GM21367 (cell line): ENCODE measurements at regions not wholly inside any gene's neighbourhood (a gene's known extent, or its start where the extent isn't known, plus 50 kb on each side); places are given as distances from the start of the nearest gene placed in this dataset.

Experiments used
- ATAC-seq: cut with Tn5 transposase; IDR thresholded peaks from one replicate; pipeline ENCODE4 v1.9.1; 2021; ENCODE audit not compliant: unreplicated experiment

DNA sequence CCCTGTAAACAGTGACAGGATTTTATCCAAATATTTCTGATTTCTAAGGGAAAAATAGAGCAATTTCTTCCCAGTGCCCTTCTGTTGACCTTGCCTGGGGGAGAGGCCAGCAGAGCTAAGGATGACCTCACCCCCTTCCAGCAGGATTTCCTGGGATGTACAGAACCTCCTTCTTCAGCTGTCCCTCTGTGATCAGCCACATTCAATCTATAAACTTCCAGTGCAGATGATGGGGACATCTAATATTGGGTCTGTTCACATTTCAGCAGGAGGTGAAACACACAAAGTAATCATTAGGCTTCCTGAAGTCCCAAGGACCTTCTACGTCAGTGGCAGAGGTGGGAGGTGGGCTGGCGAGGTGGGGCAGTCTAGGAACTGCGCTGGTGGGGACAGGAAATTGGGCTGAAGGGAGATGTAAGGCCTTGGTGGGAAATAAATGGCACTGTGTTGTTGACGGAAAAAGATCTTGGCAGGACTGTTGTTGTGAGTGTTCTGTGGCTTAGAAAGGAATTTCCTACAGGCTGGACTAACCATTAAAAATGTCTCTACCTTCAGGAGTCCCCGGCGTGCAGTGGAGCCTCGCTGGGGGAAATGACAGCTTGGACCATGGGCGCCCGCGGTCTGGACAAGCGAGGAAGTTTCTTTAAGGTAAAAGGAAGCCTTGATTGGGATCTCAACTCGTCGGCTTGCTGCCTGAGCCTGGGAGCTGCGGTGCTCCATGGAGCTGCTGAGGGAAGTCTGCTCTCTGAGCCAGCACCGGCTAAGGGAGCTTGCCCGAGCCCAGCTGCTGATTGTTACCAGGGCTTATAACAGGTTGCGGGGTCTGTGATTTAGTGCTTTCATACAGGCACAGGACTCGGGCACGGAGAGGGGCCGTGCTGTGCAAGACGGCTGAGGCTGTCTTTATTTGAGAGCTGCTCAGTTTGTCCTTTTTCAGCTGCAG is 127.9 kb upstream of the NAA20 start:
- no peak for ATAC-seq

DNA sequence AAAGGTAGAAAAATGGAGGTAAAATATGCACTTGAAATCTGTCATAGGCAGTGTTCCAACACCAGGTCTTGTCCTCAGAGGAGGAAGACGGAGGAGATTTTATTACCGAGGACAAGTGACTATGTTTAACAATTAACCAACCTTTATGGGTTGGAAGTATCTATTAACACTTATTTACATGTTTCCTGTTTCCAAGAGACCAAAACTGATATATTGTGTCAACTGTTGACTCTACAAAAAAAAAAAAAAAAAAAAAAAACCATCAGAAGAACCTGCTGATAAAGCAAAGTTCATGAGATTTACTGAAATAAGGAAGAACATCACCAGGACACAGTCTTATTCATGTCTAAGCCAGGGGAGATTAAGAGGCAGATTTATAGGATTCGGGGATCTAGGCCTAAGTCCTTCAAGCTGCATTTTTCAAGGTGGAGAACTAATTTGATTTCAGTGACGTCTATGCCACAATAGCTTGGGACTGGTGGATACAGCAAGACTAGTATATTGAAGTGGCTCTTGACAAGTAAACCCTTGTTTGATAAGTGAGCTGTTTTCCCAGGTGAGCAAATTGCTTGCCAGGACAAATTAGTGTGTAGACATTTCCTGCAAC is 126.6 kb upstream of the NAA20 start:
- no peak for ATAC-seq

DNA sequence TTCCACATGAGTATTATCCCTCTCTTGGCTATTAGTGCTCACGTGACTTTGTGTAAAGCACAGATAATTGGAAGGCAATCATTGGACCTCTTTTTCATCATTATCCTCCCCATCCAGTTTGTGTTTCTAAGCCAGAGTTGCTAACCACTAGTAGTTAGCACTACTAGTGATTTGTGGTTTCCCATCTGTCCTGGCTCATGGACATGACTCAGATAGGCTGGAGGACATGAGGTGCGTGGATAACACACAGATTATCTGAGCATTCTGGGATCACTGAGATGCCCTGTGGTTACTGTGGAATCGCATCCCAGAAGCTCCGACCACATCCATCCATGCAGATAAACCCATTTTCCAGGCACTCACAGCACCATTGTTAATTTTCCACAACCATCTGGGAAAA is 123.8 kb upstream of the NAA20 start:
- ATAC-seq = no peak

DNA sequence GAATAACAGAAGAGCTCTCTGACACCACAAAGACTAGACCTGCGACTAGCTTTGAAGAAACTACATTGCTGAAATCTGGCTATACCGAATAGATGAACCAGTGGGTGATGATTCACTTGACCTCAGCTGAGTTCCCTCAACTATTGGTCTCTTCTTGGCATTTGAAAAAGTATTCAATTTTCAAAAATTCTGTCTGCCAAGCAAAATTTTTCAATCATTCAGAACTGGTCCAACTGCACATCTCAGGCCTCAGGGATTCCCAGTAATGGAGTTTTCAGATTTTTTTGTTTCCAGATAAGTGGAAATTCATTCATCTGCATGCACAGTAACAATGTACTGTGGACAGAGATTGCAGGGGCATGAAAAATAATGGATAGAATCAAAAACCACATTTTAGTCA is 121.4 kb upstream of the NAA20 start:
- ATAC-seq = no peak

DNA sequence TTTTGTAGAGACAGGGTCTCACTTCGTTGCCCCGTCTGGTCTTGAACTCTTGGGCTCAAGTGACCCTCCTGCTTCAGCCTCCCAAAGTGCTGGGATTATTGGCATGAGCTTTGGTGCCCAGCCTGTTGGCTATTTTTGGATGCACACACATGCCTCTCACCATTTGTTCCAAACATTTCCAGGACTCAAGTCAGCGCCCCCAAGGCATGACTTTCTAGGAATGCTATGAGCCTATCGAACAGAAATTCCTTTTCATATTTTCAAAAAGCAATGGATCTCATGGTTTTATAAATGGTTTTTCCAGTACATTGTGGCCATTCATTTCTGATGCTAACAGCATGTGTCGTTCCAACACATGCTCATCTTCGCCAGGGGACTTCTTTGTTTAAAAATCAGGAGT is 119.3 kb upstream of the NAA20 start:
- no peak for ATAC-seq

DNA sequence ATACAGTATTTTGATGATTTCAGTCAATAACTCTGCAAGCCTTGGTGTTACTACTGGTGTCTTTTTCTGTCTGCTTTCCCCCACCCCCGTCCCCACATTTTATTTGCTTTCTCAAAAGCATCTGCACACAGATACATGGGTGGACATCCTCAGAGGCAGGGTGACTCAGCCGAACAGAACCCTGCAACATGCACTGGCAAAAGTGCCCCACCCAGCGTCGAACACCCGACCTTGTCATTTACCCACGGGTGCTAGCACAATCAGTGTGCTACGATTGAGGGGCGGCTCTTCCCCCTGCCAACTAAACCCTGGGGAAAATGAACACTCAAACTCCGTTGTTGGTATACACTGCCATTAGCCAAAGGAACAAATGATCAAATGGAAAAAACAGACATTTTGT is 115.9 kb upstream of the NAA20 start:
- no peak for ATAC-seq

DNA sequence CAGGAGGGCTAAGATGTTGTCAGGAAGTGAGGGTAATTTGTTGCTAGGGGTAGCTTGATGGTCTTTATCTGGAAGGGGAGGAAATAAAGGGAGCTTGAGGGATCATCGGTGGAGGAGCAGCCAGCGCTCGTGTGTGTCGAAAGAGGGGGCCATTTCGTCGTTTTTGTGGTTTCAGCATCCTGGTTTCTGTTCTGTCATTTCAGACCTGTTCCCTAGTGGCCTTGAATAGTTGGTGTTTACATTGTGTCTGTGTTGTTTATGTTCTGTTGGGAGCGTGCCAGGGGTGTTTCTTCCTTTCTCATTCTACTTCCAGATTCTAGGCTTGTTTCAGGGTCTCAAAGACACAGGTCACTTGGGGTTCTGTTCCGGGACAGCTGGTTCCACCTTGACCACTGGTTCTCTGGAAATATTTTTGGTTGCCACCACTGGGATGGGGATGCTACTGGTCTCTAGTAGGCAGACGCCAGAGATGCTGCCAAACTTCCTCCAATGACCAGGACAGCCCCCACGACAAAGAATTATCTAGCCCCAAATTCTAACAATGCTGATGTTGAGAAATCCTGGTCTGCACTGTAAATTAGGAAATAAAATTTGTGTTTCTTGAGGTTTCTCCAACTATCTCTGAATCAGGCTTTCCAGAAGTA is 113.9 kb upstream of the NAA20 start:
- peak; percentile 74 for ATAC-seq

DNA sequence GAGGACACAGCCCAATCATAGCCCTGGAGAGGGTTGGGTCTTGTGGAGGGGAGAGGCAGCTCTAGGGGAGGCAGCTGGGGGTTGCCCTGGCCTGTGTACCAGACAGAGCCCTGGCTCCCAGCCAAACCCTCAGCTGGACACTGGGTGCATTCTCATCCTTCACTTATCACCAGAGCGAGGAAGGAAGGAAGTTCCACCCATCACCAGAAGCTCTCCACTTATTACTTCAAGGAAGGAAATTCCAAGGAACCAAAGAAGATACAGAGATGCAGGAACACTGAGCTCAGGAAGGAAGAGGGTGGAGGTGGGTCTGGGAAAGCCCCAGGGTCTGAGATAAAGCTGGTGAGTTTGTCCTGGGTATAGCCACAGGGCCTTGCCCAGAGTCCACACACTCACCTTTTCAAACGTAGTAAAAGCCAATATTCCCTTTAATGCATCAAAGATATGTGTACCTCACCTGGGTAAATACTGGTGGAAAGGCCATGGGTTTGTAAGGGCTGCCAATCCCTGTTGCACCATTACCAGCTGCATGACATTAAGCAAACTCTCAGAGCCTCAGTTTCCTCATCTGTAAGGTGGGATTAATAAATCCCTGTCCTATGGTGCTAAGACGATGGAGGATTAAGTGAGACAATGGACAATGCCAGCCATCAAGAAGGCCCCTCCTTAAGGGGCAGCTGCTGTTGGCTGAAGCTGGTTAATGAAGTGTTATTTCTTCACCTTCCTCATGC is 109.7 kb upstream of the NAA20 start:
- no peak for ATAC-seq

DNA sequence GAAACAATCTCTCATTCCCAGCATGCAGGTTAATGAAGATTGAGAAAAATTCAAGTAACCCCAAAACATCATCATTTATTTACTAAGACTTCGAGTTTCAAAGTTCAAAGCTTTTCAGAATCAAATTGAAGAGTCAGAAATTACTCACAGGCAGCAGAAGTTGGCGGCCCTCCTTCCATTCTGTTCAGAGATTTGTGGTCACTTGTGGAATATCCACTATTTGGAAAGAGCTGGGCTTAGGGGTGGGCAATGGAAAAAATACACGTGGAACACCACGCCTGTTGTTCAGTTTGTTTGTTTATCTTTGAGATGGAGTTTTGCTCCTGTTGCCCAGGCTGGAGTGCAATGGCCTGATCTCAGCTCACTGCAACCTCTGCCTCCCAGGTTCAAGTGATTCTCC is 108.6 kb upstream of the NAA20 start:
- ATAC-seq = no peak

DNA sequence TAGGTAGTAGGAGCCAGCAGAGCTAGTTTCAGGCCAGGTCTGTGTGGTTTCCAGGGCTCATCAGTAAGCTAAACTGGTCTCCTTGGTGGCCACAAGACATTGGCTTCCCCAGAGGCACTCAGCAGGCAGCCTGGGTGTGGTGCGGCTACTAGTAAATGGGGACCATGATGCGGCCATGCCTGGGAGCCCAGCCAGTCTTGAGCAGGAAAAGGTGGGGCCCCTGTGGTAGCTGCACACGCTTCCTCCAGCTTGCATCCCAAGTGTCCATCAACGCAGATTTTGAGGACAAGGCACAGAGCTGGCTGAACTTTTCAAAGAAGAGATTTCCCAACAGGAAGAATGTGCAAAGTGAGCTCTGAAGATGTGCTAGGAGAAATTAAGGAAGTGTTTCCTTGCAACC is 107.4 kb upstream of the NAA20 start:
- no peak for ATAC-seq

DNA sequence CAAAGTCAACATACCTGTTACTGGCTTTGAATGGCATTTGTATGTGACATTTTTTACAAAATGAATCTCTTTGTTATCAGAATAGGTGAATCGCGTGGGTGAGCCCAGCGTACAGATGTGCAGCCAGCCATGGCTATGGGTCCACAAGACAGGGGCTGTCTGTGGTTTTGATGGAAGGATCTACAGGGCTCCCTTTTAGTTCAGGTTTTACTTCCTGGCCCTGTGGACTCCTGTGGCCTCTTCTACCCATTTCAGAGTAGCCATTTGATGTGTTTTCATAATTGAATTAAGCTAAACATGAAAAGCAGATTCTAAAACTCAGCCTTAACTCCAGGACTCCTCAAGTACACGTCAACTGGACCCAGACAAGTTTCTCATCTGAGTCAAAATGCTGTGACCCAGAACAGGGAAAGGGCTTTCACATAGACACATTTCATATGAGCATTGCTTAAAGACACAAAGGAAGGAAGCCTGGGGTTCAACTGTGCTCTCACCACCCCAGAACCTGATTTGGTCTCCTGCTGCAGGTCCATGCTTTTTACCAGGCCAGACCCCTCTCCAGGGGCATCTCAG is 105.3 kb upstream of the NAA20 start:
- no peak for ATAC-seq

DNA sequence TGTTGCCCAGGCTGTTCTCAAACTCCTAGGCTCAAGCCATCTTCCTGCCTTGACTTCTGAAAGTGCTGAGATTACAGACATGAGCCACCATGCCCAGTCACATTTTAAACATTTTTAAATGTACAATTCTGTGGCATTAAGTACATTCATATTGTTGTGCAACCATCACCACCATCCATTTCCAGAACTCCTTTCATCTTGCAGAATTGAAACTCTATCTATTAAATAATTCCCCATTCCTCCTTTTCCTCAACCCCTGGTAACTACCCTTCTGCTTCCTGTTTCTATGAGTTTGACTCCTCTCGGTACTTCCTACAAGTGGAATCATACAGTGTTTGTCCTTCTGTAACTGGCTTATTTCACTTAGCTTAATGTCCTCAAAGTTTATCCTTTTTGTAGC is 103.8 kb upstream of the NAA20 start:
- no peak for ATAC-seq

DNA sequence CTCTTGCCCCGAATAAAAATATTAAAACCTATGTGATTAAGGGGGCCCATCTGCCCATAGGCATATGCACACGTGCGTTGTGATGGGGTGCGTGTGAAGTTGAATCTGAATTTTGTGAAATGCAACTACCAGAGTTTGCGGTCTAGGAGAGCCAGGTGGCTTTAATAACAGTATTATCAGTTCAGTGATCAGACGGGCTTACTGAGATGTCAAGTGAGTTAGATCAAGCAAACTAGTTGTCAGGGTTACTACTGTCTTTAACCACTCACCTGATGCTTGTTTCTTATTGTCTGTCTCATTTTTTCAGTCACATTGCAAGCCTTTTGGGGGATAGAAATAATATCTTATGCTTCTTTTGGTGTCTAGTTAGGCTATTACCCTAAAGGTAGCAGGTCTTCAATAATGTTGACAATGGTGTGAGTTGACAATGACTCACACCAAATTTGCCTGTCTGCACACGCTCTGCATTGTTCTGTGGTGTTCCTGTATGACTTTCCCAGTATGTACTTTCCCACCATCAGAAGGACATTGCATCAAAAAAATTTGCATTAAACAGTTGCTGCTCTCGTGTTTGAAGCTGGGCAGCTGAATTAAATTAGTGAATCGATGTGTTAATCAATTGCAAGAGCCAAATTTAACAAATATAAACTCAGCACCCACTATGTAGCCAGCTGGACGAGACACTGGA is 103.1 kb upstream of the NAA20 start:
- ATAC-seq = no peak

DNA sequence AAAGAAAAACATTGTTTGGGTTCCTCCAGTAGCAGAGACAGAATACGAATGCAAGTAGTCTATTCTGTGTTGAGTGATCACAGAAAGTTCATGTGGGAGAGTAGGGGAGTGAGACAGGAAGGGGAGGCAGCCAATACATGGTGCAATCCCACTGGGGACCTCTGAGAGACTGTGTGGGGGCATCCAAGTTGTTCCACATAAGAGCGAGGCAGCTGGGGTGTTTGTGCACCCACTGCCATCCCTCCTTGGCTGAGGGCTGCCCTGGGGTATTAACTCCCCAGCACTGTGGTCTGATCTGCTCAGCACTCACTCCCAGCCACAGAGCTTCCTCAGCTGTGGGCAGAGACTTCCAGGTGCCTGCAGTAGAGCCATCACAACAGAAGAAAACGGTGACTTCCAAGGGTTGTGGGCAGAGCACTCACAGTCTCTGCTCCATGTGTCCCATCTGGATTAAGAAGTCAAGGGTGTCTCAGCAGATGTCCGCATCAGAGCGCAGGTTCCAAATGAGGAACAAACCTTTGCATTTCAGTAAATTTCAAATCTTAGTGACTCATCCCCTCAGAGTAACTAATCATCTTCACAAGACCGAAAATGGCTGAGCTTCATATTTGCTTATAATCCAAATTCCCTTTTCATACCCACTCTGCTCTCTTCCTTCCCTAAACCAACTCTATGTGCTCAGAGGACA is 101.9 kb upstream of the NAA20 start:
- no peak for ATAC-seq

DNA sequence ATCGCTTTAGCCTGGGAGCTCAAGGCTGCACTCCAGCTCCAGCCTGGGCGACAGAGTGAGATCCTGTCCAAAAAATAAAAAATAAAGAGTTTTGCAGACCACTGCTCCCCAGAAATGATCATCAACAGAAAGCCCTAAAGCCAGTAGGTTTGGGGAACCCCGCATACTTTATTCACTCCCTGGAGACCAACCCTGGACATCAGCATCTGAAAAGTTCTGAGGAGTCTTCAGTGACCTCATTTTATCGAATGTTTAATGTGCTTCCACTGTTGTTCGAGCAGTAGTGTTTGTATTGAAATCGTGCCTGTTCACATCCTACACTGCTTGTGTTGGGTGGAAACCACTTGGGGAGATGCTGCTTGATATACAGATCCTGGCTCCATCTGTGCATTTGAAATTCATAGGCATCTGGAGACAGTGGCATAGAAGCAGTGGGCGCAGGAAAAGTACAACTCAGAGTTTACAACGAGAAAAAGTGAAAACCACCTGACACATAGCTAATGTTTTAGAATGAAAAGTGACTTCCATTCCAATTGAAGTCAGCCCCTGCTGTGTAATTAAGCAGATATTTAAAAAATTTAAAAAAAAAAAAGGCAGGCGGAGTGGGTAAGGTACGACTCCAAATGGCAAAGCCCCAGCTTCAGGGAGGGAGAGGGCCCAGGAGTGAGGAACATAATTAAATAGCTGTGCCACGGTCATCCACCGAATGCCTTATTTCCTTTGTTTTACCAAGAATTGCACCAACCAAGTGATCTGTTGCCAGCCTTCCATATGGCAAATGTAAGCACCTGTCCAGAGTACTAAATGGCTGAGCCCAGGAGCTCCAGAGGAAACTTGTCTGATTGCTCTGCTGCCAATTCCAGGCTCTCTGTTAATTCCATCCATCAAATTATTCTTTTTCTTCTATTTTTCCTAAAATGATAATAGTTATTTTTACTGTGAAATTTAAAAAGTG is 100.4 kb upstream of the NAA20 start:
- ATAC-seq = no peak

DNA sequence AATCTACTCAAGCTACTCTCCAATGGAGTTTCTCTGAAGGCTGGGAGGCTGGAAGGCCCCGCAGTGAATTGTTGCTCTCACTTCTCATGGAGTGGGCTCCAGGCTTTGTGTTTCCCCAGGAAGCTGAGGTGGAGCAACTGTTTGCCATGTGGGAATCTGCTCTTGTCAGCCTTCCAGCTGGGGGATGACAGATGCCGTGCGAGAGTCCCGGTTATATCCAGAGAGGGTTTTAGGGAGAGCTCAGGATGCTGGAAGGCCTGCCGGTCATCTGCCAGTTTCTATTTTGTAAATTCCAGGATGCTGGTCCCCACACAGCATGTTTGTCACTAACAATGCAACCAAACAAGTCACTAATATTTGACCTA is 98.2 kb upstream of the NAA20 start:
- no peak for ATAC-seq

DNA sequence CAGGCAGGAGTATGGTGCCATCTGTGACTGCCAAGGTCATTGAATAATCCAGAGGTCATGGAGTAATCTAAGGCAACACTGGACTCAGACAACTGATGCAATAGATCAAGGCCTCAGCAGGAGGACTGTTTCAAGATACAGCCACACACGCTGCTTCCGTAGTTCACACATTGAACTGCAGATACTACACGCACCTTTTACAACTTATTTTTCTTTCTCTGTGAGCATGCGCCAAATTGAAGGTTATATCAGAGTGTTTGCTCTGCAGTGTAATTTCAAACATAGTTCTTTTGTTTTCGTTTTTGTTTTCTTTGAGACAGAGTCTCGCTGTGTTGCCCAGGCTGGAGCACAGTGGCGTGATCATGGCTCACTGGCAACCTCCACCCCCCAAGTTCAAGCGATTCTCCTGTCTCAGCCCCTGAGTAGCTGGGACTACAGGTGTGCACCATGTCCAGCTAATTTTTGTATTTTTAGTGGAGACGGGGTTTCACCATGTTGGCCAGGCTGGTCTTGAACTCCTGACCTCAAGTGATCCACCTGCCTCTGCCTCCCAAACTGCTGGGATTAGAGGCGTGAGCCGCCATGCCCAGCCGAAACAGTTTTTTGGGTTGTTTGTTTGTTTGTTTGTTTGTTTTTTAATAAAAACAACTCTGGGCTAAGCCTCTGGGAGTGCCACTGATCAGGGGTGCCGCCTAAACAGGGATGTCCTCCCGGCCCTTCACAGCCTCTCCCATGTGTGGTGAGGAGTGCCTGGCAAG is 96.6 kb upstream of the NAA20 start:
- no peak for ATAC-seq

DNA sequence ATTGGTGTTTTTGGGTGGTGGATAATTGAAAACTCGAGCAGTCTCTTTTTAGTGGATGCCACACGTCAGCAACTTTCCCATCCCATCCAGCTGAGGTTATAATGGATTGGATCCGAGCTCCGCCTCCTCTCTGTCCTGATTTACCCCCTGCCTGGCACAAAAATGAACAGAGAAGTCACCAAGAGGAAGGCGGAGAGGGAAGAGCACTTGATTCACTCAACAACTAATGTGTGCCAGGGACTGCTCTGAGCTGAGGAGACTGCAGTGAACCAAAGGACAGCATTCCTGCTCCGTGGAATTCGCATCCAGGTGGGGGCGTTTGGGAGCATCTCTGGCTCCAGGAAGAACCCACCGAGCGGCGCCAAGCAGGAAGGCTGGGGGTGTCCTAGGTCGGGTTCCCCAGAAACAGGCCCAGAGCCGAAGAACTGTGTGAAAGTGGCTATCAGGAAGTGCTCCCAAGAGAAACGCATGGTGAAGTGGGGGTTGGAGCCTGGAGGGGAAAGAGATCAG is 95.8 kb upstream of the NAA20 start:
- no peak for ATAC-seq
